H9 (cell line): ENCODE measurements at regions not wholly inside any gene's neighbourhood (a gene's known extent, or its start where the extent isn't known, plus 50 kb on each side); places are given as distances from the start of the nearest gene placed in this dataset.

Experiments
- DNase-seq: peaks from one replicate; pipeline ENCODE4 v3.0.0-alpha.2; 2017
- H2AFZ ChIP-seq: one replicate; pipeline ENCODE4 v1.6.1; 2013; ENCODE audit warnings: mild to moderate bottlenecking, low read length, control low read depth, moderate library complexity
- H2AK5ac ChIP-seq: 2 replicates; pipeline ENCODE4 v1.6.1; 2013; ENCODE audit warnings: low read length, control low read depth, mixed read lengths; ENCODE audit not compliant: insufficient read length
- H2BK120ac ChIP-seq: one replicate; pipeline ENCODE4 v1.6.1; 2013; ENCODE audit warnings: low read depth, mild to moderate bottlenecking, low read length, control low read depth, inconsistent platforms; ENCODE audit not compliant: poor library complexity, severe bottlenecking
- H2BK12ac ChIP-seq: 2 replicates; pipeline ENCODE4 v1.6.1; 2013; ENCODE audit warnings: low read length, control low read depth, mixed read lengths, low read depth; ENCODE audit not compliant: insufficient read length
- H2BK15ac ChIP-seq: 2 replicates; pipeline ENCODE4 v1.6.1; 2013; ENCODE audit warnings: low read depth, low read length, control low read depth
- H2BK20ac ChIP-seq: one replicate; pipeline ENCODE4 v1.6.1; 2013; ENCODE audit warnings: low read depth, mild to moderate bottlenecking, low read length, control low read depth, inconsistent platforms; ENCODE audit not compliant: poor library complexity, severe bottlenecking
- H2BK5ac ChIP-seq: 2 replicates; pipeline ENCODE4 v1.6.1; 2013; ENCODE audit warnings: low read length, control low read depth, mixed read lengths; ENCODE audit not compliant: insufficient read length
- H3K14ac ChIP-seq: 2 replicates; pipeline ENCODE4 v1.6.1; 2013; ENCODE audit warnings: low read length, control low read depth; ENCODE audit not compliant: insufficient read depth
- H3K18ac ChIP-seq: 2 replicates; pipeline ENCODE4 v1.6.1; 2013; ENCODE audit warnings: low read depth, mild to moderate bottlenecking, mixed read lengths, low read length, control low read depth; ENCODE audit not compliant: insufficient read length
- H3K23ac ChIP-seq: 2 replicates; pipeline ENCODE4 v1.6.1; 2013; ENCODE audit warnings: low read length, control low read depth, mixed read lengths, low read depth; ENCODE audit not compliant: insufficient read length
- H3K23me2 ChIP-seq: 2 replicates; pipeline ENCODE4 v1.6.1; 2013; ENCODE audit warnings: low read depth, mild to moderate bottlenecking, mixed read lengths, low read length, control low read depth; ENCODE audit not compliant: insufficient read length, poor library complexity, severe bottlenecking
- H3K27ac ChIP-seq: 2 replicates; pipeline ENCODE4 v1.5.1; 2013; ENCODE audit warnings: low read length, control low read depth, mixed read lengths, low read depth; ENCODE audit not compliant: insufficient read length
- H3K27me3 ChIP-seq: 2 replicates; pipeline ENCODE4 v1.6.1; 2013; ENCODE audit warnings: low read length, control low read depth, inconsistent platforms; ENCODE audit not compliant: insufficient read depth
- H3K4ac ChIP-seq: 2 replicates; pipeline ENCODE4 v1.6.1; 2013; ENCODE audit warnings: low read depth, mild to moderate bottlenecking, control low read depth, inconsistent platforms, low read length, moderate library complexity
- H3K4me1 ChIP-seq: 2 replicates; pipeline ENCODE4 v1.6.1; 2013; ENCODE audit warnings: low read length, control low read depth, inconsistent platforms; ENCODE audit not compliant: insufficient read depth
- H3K4me2 ChIP-seq: 2 replicates; pipeline ENCODE4 v1.6.1; 2013; ENCODE audit warnings: low read length, control low read depth, mixed read lengths; ENCODE audit not compliant: insufficient read length, insufficient read depth
- H3K56ac ChIP-seq: 2 replicates; pipeline ENCODE4 v1.6.1; 2013; ENCODE audit warnings: low read depth, mild to moderate bottlenecking, mixed read lengths, low read length, control low read depth; ENCODE audit not compliant: insufficient read length
- H3K79me1 ChIP-seq: 2 replicates; pipeline ENCODE4 v1.6.1; 2013; ENCODE audit warnings: low read depth, mild to moderate bottlenecking, moderate library complexity, low read length, control low read depth, inconsistent platforms; ENCODE audit not compliant: insufficient read depth, poor library complexity, severe bottlenecking
- H3K79me2 ChIP-seq: 2 replicates; pipeline ENCODE4 v1.6.1; 2013; ENCODE audit warnings: low read length, control low read depth, inconsistent platforms; ENCODE audit not compliant: insufficient read depth
- H3K9ac ChIP-seq: 2 replicates; pipeline ENCODE4 v1.6.1; 2013; ENCODE audit warnings: low read length, control low read depth, mixed read lengths; ENCODE audit not compliant: insufficient read length; ENCODE audit errors: extremely low read depth
- H3K9me3 ChIP-seq: one replicate; pipeline ENCODE4 v1.6.1; 2013; ENCODE audit warnings: low read depth, low read length, inconsistent platforms; ENCODE audit not compliant: control insufficient read depth
- H3T11ph ChIP-seq: one replicate; pipeline ENCODE4 v1.6.1; 2013; ENCODE audit warnings: mild to moderate bottlenecking, low read length, control low read depth, inconsistent platforms
- H4K20me1 ChIP-seq: one replicate; pipeline ENCODE4 v1.6.1; 2013; ENCODE audit not compliant: control insufficient read depth, insufficient read length, insufficient read depth
- H4K5ac ChIP-seq: 2 replicates; pipeline ENCODE4 v1.6.1; 2013; ENCODE audit warnings: low read depth, mild to moderate bottlenecking, mixed read lengths, low read length, control low read depth; ENCODE audit not compliant: insufficient read length
- H4K8ac ChIP-seq: replicated peaks from 2 replicates; pipeline ENCODE4 v1.6.1; 2013; ENCODE audit warnings: low read length, control low read depth, mixed read lengths, low read depth; ENCODE audit not compliant: insufficient read length
- H4K91ac ChIP-seq: 2 replicates; pipeline ENCODE4 v1.6.1; 2013; ENCODE audit warnings: low read depth, mild to moderate bottlenecking, moderate library complexity, mixed read lengths, low read length, control low read depth; ENCODE audit not compliant: insufficient read length
- H3K27ac Mint-ChIP-seq, 3 experiments: 2 replicates in 2 of 3; 3 replicates in 1 of 3; pipeline ENCODE4 v1.8.0; 2020 to 2021; ENCODE audit warnings: mixed read lengths in 3 of 3, mild to moderate bottlenecking in 1 of 3, moderate library complexity in 1 of 3
- H3K27me3 Mint-ChIP-seq: 2 replicates; pipeline ENCODE4 v1.8.0; 2021; ENCODE audit warnings: low read depth, mild to moderate bottlenecking, moderate library complexity, mixed read lengths
- H3K36me3 Mint-ChIP-seq, 3 experiments: 2 replicates in 2 of 3; 3 replicates in 1 of 3; pipeline ENCODE4 v1.8.0; 2020 to 2021; ENCODE audit warnings: low read depth in 3 of 3, mixed read lengths in 3 of 3; ENCODE audit not compliant: insufficient read depth in 1 of 3
- H3K4me1 Mint-ChIP-seq, 2 experiments: 2 replicates each; pipeline ENCODE4 v1.8.0; 2020; ENCODE audit warnings: mixed read lengths in 2 of 2
- H3K4me3 Mint-ChIP-seq, 2 experiments: 2 replicates in 1 of 2; 3 replicates in 1 of 2; pipeline ENCODE4 v1.8.0; 2020 to 2021; ENCODE audit warnings: mild to moderate bottlenecking in 2 of 2, mixed read lengths in 2 of 2, moderate library complexity in 1 of 2
- H3K9me3 Mint-ChIP-seq, 2 experiments: 2 replicates in 1 of 2; 3 replicates in 1 of 2; pipeline ENCODE4 v1.8.0; 2020; ENCODE audit warnings: mild to moderate bottlenecking in 2 of 2, mixed read lengths in 2 of 2, moderate library complexity in 1 of 2
- CTCF ChIP-seq: fragments of 200-600 bp; sonication (generic); conservative IDR thresholded peaks from 3 replicates; pipeline ENCODE4 v1.8.0; 2021; ENCODE audit warnings: antibody characterized with exemption, mild to moderate bottlenecking
- WGBS: extraction: QIAGEN DNeasy Blood & Tissue Kit; methylation state at CpG from one replicate; pipeline ENCODE4 v1.1.7; 2013; ENCODE audit warnings: missing lambda C conversion rate, low lambda C conversion rate, mixed read lengths; ENCODE audit not compliant: insufficient read length; ENCODE audit errors: extremely low coverage; 5-methylcytosine and 5-hydroxymethylcytosine counted together

GRCh38 chr22:49369726-49370626 is 457.7 kb downstream of the BRD1 start:
- Histone ChIP-seq H2BK12ac (no peak overlapping the region), H3K79me2 (no peaks in the 10 kb centered on the region), H3K4ac (no peak overlapping the region), H3K18ac (no peak overlapping the region), H4K8ac (no peak overlapping the region), H3K56ac (no peak overlapping the region), H3T11ph (no peak overlapping the region), H3K9me3 (no peaks in the 10 kb centered on the region), H3K79me1 (no peaks in the 10 kb centered on the region), H4K91ac (no peak overlapping the region), H4K5ac (no peak overlapping the region), H3K4me1 (no peaks in the 10 kb centered on the region), H3K14ac (peak overlapping the region; percentile 32; the same call in 1 of the 2 replicates), H3K9ac (no peak overlapping the region), H2BK5ac (no peak overlapping the region), H2BK15ac (no peak overlapping the region), H2BK20ac (no peak overlapping the region), H2AK5ac (no peak overlapping the region), H3K4me2 (no peak overlapping the region), H3K27me3 (no peaks in the 10 kb centered on the region), H3K27ac (no peak overlapping the region), H4K20me1 (no peaks in the 10 kb centered on the region), H3K23ac (no peak overlapping the region), H3K23me2 (peaks cover 3% of the 10 kb centered on the region), H2BK120ac (no peak overlapping the region), H2AFZ (no peak overlapping the region)
- Mint-ChIP-seq H3K9me3 (no peaks in the 10 kb centered on the region; a peak in 1 of 5 replicates), H3K27ac (peak overlapping the region in 1 of 3 experiments; percentile 40; a peak in 1 of 7 replicates), H3K4me3 (no peak overlapping the region), H3K36me3 (no peaks in the 10 kb centered on the region; a peak in 2 of 7 replicates), H3K4me1 (peaks cover 17 to 18% of the 10 kb centered on the region in 2 experiments), H3K27me3 (peaks cover 16% of the 10 kb centered on the region)
- peak; percentile 20 for DNase-seq
- no peak for TF ChIP-seq CTCF
- no CpG with 5 or more reads among the region's 22 CpGs for WGBS
